GM18499 (cell line): ENCODE measurements at regions not wholly inside any gene's neighbourhood (a gene's known extent, or its start where the extent isn't known, plus 50 kb on each side); places are given as distances from the start of the nearest gene placed in this dataset.
"Not testable (repeated sequence)": the region's sequence is repeated elsewhere in the genome, so short reads cannot be mapped to it uniquely, and the experiment has no call there.

ENCODE experiments used
- ATAC-seq: cut with Tn5 transposase; IDR thresholded peaks from one replicate; pipeline ENCODE4 v1.9.1; 2021; ENCODE audit warnings: moderate number of reproducible peaks; ENCODE audit not compliant: insufficient read depth, unreplicated experiment

GRCh38 chr1:41995441-41996130 is 76.9 kb upstream of the HIVEP3 start:
- no peak for ATAC-seq

GRCh38 chr1:41994195-41994894 is 75.6 kb upstream of the HIVEP3 start:
- ATAC-seq = no peak

- no peak for ATAC-seq
Measured at GRCh38 chr1:41983451-41983850, 64.7 kb upstream of the HIVEP3 start.

GRCh38 chr1:41981796-41982195 is 63.1 kb upstream of the HIVEP3 start:
- ATAC-seq = no peak

DNA sequence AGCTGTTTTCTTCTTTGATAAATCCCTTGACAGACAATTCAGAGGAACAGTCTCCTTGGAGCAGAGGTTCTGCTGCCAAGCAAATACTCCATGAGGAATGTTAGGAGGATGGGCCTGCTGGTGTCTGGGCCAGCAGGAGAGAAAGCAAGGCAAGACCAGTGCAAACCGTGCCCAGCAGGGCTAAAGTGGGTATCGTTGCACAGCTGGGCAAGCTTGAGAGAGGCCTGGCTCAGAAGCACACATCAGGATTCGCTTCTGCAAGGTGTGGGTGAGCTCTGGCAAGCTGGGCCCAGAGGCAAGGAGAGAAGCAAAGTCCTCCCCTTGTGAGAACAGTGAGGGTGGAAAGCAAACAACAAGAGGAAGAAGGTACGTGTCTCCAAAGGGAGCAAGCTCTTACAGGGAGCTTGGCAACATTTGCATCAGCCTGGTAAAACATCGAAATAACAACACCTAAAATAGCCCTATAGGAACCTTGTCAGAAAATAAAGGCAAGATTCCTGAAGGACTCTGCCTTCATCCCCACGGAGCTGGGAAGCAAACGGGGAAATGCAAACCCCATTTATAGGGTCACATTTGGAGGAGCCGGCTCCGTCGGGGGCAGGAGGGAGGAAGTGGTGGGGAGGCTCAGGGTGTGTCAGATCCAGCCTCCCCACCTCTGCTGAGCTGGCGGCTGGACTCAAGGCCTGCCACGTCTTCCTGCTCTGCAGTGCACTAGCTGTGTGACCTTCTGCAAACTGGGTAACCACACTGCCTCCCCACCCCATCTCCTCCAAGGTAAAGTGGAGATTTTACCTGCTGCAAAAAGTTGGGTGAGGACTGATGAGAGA is 62.3 kb upstream of the HIVEP3 start:
- ATAC-seq = no peak

DNA sequence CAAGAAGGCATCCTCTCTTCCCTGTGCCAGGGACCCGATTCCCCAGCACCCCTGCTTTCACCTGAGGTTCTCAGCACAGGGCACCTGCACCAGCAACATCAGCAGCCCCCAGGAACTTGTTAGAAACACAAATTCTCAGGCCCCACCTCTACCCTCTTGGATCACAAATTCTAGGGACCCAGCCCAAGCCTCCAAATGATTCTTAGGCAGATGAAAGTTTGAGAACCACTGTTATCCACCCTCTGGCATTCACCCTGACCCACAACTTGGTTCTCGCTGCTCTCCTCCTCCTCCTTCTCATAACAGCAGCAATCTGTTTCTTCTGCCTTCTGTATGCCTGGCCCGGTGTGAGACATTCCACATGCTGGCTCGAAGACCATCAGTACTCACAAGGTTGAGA is 60.3 kb upstream of the HIVEP3 start:
- no peak for ATAC-seq

GRCh38 chr1:41977326-41977725 is 58.6 kb upstream of the HIVEP3 start:
- ATAC-seq = no peak

GRCh38 chr1:41976671-41977070 is 57.9 kb upstream of the HIVEP3 start:
- no peak for ATAC-seq

DNA sequence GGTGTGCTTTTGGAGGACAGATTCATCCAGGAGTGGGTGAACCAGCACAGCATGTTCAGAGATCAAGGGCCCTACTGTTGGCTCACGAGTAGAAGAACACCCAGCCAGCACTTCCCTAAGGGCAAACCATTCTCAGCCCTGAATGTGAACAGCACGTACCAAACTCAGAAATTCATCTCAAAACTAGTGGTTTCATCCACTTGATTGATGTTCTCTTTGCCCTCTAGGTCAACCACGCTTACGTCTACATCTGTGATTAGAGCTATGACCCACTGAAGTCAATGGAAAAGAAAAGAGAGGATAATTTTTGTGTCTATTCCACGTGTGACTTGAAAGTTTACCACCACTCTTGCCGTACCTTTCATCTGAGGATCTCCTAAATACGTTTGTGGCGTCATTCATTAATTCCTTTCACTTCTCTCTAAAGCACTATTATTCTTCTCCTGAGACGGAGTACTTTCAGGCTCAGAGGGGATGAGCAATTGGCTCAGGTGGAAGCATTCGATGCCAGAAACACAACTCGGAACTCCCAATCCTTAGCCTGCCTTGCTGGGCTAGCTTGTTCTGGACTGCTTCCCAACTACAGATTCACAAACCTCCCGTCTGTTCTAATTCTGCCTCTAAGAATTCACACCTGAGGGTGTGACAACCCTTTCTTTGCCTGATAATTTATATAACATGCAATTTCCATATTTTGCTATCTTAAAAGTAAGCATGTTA is 57.3 kb upstream of the HIVEP3 start:
- no peak for ATAC-seq

- ATAC-seq = no peak
Measured at GRCh38 chr1:41975121-41975520, 56.4 kb upstream of the HIVEP3 start.

DNA sequence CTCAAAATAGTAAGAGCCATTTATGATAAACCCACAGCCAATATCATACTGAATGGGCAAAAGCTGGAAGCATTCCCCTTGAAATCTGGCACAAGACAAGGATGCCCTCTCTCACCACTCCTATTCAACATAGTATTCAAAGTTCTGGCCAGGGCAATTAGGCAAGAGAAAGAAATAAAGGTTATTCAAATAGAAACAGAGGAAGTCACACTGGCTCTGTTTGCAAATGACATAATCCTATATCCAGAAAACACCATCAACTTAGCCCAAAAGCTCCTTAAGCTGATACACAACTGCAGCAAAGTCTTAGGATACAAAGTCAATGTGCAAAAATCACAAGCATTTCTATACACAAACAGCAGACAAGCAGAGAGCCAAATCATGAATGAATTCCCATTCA is 49.8 kb upstream of the HIVEP3 start:
- not testable (repeated sequence) for ATAC-seq
